NT2/D1 (cell line): ENCODE measurements at regions not wholly inside any gene's neighbourhood (a gene's known extent, or its start where the extent isn't known, plus 50 kb on each side); places are given as distances from the start of the nearest gene placed in this dataset.

Source experiments
- DNase-seq: peaks from one replicate; pipeline ENCODE4 v3.0.0-alpha.2; 2011; ENCODE audit warnings: low read depth, low spot score
- H3K27me3 ChIP-seq: 2 replicates; pipeline ENCODE4 v1.6.0; 2011; ENCODE audit warnings: mild to moderate bottlenecking; ENCODE audit not compliant: insufficient read length, insufficient read depth
- H3K36me3 ChIP-seq: 2 replicates; pipeline ENCODE4 v1.6.1; 2011; ENCODE audit warnings: mild to moderate bottlenecking, low read length, mixed read lengths; ENCODE audit not compliant: insufficient read depth, insufficient read length
- H3K4me1 ChIP-seq: 2 replicates; pipeline ENCODE4 v1.5.1; 2011; ENCODE audit not compliant: insufficient read depth, insufficient read length
- H3K4me3 ChIP-seq: 2 replicates; pipeline ENCODE4 v1.5.1; 2011; ENCODE audit warnings: low read depth; ENCODE audit not compliant: insufficient read length
- H3K9ac ChIP-seq: 2 replicates; pipeline ENCODE4 v1.6.0; 2011; ENCODE audit warnings: low read depth; ENCODE audit not compliant: insufficient read length
- H3K9me3 ChIP-seq: 2 replicates; pipeline ENCODE4 v1.5.1; 2011; ENCODE audit warnings: mild to moderate bottlenecking, low read length; ENCODE audit not compliant: insufficient read depth
- SUZ12 ChIP-seq: IDR thresholded peaks from 2 replicates; pipeline ENCODE4 v1.6.1; 2011; ENCODE audit not compliant: insufficient read length, insufficient read depth; ENCODE audit errors: extremely low read depth
- YY1 ChIP-seq: IDR thresholded peaks from 2 replicates; pipeline ENCODE4 v1.6.1; 2011; ENCODE audit not compliant: insufficient read length, insufficient read depth
- ZNF274 ChIP-seq: IDR thresholded peaks from 2 replicates; pipeline ENCODE4 v1.6.1; 2011; ENCODE audit warnings: mild to moderate bottlenecking, low read depth, low read length

DNA sequence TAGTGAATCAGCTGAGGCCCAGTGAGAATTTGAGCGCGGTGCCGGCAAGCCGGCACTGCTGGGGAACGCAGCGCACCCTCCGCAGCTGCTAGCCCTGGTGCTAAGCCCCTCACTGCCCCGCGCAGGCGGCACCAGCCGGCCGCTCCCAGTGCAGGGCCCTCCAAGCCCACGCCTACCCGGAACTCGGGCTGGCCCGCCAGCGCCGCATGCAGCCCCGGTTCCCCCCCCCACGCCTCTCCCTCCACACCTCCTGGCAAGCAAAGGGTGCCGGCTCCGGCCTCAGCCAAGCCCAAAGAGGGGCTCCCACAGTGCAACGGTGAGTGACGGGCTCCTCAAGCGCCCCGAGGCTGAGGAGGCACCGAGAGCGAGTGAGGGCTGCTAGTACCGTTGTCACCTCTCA lies 54.5 kb upstream of the VASH1 start:
- Histone ChIP-seq H3K4me3 (no peak overlapping the region), H3K4me1 (no peaks in the 10 kb centered on the region), H3K9me3 (no peaks in the 10 kb centered on the region), H3K27me3 (no peaks in the 10 kb centered on the region), H3K36me3 (no peaks in the 10 kb centered on the region), H3K9ac (no peak overlapping the region)
- no peak for DNase-seq
- no peak for TF ChIP-seq ZNF274
- no peak for TF ChIP-seq YY1
- TF ChIP-seq SUZ12, result no peak

DNA sequence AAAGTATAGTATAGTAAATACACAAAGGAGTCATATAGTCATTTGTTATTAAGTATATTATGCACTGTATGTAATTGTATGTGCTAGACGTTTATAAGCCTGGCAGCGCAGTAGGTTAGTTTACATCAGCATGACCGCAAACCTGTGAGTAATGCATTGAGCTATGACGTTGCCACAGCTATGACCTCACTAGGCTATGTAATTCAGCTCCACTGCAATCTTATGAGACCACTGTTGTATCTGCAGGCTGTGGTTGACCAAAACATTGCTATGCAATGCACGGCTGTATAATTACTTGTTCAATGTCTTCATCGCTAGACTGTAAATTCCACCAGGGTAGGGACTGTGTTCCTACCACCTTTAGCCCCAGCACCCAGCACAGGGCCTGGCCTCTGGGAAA lies 53.2 kb upstream of the VASH1 start:
- TF ChIP-seq ZNF274, result no peak
- no peak for TF ChIP-seq SUZ12
- TF ChIP-seq YY1, result no peak
- DNase-seq, result no peak
- no peaks in the 10 kb centered on the region for H3K4me1 ChIP-seq
- no peaks in the 10 kb centered on the region for H3K27me3 ChIP-seq
- H3K9ac ChIP-seq, result no peak overlapping the region
- no peaks in the 10 kb centered on the region for H3K36me3 ChIP-seq
- no peaks in the 10 kb centered on the region for H3K9me3 ChIP-seq
- no peak overlapping the region for H3K4me3 ChIP-seq

DNA sequence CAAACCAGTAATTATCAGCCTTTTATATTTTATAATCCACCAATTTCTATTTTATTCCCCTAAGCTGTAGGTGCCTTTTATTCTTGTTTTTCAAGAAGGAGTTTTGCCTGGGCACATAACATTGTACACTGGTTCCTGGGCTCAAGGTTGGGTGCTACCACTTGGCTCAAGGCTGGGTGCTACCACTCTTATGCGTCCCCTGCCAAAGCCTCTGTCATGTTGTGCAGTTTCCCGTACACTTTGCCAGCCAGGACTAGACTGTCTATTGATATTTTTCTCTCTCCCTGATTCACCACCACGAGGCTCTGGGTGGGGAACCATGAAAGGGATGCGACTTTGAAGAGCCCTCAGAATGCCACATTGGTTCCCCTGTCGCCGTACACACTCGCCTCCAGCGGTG lies 52.5 kb upstream of the VASH1 start:
- H3K36me3 ChIP-seq, result no peaks in the 10 kb centered on the region
- no peak for DNase-seq
- no peak overlapping the region for H3K9ac ChIP-seq
- H3K9me3 ChIP-seq, result no peaks in the 10 kb centered on the region
- no peaks in the 10 kb centered on the region for H3K27me3 ChIP-seq
- no peak overlapping the region for H3K4me3 ChIP-seq
- H3K4me1 ChIP-seq, result no peaks in the 10 kb centered on the region
- TF ChIP-seq SUZ12 (no peak), ZNF274 (no peak), YY1 (no peak)

DNA sequence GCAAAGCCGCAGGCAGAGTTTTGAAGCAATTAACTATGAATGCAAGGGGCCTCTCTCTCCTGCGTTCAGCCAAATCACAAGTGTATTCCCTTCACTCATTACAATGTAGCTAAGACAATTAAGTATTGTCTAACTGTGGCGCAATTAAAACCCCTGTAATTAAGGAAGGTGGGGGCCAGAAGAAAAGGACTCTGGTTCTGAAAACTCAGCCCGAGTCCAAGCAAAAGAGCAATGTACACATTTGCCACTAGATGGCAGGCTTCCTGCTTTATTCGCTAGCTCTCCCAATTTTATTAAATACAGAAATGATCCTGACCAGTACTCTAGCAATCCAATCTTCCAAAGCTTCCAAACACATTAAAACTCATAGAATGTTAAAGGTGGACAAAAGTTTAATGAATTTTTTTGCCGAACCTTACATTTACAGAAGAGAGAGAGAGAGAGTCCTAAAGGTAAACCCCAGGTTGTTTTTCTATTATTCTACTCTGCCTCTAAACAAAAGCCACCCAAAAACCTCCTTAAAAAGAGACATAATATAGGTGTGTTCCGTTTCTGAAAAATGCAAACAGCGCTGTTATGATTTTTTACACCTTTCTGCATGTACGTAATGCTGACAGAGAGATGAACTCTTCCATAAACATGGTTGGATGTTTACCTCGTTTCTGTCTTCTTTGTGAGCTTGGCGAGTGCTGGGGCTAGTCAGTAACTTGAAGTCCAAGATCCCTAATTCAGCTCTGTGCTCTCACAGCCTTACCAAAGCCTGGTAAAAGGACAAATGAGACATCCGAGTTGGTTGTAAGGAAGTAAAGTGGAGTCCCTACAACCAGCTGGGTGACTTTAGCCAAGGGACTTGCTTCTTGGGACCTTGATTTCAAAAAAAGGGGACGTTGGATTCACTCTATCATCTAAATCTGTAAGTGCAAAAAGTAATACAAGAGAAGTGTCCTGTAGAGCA lies 50.9 kb upstream of the VASH1 start:
- Histone ChIP-seq H3K9ac (no peak overlapping the region), H3K36me3 (no peaks in the 10 kb centered on the region)

More for the DNA sequence above, 50.9 kb upstream of the VASH1 start:
- H3K4me1 ChIP-seq, result no peaks in the 10 kb centered on the region
- DNase-seq, result no peak
- TF ChIP-seq SUZ12 (no peak), ZNF274 (no peak), YY1 (no peak)
- H3K27me3 ChIP-seq, result no peaks in the 10 kb centered on the region
- H3K9me3 ChIP-seq, result no peaks in the 10 kb centered on the region
- H3K4me3 ChIP-seq, result no peak overlapping the region
